KBM-7 (cell line): ENCODE measurements at regions not wholly inside any gene's neighbourhood (a gene's known extent, or its start where the extent isn't known, plus 50 kb on each side); places are given as distances from the start of the nearest gene placed in this dataset.

ENCODE experiments used
- DNase-seq: peaks from one replicate; pipeline ENCODE4 v3.0.0-alpha.2; 2015
- in situ Hi-C: fragments of 300-500 bp; cut with MboI; formaldehyde crosslinking; loops from 2 replicates; pipeline ENCODE4 v1.14.3; 2020; ENCODE audit warnings: low sequenced_read_pairs, low pct_unique_long_range_greater_than_20kb, mixed read lengths

- no peak for DNase-seq
- in situ Hi-C loops, result no loop called here
Measured at GRCh38 chr2:33765122-33765521, 166.0 kb upstream of the FAM98A start.

GRCh38 chr2:33764551-33764950 lies 165.5 kb upstream of the FAM98A start:
- no peak for DNase-seq
- in situ Hi-C loops, result no loop called here

GRCh38 chr2:33763671-33764310 lies 164.7 kb upstream of the FAM98A start:
- no peak for DNase-seq
- in situ Hi-C loops, result no loop called here

- in situ Hi-C loops, result no loop called here
- no peak for DNase-seq
Measured at GRCh38 chr2:33762636-33763035, 163.5 kb upstream of the FAM98A start.

- DNase-seq, result no peak
- in situ Hi-C loops, result no loop called here
Measured at GRCh38 chr2:33746208-33746800, 147.2 kb upstream of the FAM98A start.

GRCh38 chr2:33735096-33735495 lies 136.0 kb upstream of the FAM98A start:
- DNase-seq, result no peak
- in situ Hi-C loops, result no loop called here

DNA sequence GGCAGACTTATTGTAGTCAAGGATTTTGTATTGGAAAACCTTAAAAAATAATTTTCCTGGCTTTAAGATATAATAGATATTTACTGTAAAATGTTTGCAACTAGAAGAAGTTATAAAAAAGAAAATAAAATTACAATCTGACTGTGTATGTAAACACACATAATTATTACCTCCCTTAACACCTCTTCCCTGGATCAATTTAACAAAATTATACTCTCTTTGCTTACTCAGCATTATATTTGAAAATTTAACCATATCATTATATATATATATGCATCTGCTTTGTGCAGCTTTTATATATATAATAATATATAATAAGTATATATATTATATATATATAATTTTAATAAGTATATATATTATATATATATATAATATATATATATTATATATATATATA lies 131.7 kb upstream of the FAM98A start:
- in situ Hi-C loops, result no loop called here
- DNase-seq, result no peak

- DNase-seq, result no peak
- in situ Hi-C loops, result no loop called here
Measured at GRCh38 chr2:33730193-33730592, 131.1 kb upstream of the FAM98A start.

GRCh38 chr2:33729353-33729752 lies 130.3 kb upstream of the FAM98A start:
- DNase-seq, result no peak

DNA sequence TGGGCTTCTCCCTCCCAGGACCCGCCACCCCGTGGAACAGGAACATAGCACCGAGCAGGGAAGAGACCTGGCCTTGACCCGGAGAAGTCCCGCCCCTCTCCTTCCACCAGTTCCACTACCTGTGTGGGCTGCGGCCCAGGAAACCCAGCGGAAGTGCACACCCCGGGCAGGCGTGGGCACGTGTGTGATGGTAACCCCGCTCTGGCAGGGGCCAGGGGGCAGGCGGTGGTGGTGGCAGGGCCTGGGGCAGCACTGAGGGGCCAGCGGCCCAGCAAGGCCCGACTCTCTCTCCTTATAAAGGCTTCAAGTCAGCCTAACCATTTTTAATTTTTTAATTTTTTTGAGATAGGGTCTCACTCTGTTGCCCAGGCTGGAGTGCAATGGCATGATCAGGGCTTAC lies 129.0 kb upstream of the FAM98A start:
- no peak for DNase-seq
- in situ Hi-C loops, result no loop called here

More at GRCh38 chr2:33729353-33729752, 130.3 kb upstream of the FAM98A start:
- in situ Hi-C loops, result no loop called here

DNA sequence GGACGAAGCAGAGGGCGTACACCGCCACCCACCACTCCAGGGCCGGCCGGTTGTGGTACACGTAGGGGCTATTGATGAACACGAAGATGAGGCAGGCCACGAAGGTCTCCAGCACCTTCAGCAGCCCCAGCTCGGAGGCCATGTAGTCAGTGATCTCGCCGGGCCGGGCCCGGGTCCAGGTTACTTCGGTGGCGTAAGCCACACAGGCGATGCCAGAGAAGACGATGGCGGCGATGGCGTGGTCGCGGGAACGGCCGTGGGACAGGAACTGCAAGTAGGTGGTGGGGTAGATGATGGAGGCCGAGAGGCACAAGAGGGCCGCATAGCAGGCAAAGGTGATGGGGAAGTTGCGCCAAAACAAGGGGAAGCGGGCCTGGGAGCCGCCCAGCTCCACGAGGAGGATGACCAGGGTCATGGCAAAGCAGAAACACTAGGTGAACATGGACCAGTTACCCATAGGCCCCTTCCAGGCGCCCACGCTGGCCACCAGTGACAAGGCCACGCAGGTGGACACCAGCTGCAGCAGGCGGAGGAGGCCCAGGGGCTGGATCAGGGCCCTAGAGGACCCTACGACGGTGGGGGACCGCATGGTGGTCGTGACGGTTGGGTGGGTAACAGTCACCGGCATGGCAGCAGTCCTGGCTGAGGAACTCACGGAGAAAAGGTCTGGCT lies 128.4 kb upstream of the FAM98A start:
- DNase-seq, result no peak
- in situ Hi-C loops, result no loop called here

GRCh38 chr2:33726415-33726814 lies 127.3 kb upstream of the FAM98A start:
- DNase-seq, result no peak

GRCh38 chr2:33723329-33723728 lies 124.2 kb upstream of the FAM98A start:
- in situ Hi-C loops, result no loop called here
- no peak for DNase-seq

More at GRCh38 chr2:33726415-33726814, 127.3 kb upstream of the FAM98A start:
- in situ Hi-C loops, result no loop called here

DNA sequence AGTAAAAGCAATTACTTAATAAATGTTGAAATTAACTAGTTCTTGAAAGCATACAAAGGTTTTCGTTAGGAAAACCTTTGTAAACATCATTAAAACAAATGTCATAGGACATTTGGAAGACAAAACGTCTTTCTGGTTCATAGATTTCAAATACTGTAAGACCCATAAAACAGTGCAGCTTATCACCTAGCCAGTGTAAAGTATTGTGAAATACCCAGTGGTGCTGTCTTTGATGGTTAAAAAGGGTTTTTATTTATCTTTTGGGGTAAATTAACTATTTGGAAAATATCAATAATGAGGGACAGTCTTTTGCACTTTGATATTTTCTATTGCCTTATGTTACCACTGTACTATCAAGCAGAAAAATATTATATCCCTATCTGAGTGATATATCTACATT lies 120.0 kb upstream of the FAM98A start:
- in situ Hi-C loops, result no loop called here

DNA sequence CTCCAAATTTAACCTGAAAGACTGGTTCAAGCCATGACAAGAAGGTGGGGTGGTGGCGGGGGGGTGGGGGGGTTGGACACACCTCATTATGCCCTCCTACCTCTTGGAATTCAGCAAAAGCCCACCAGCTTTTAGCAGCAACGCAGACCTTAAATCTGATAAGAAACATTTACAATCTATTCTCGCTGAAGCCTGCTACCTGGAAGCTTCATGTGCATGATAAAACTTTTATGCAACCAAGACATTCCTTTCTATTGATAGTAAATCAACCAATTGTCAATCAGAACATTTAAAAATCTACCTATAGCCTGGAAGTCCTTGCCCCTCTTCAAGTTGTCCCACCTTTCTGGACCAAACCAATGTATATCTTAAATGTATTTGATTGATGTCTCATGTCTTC lies 113.6 kb upstream of the FAM98A start:
- DNase-seq, result no peak
- in situ Hi-C loops, result no loop called here

More for the DNA sequence above, 120.0 kb upstream of the FAM98A start:
- no peak for DNase-seq

- no peak for DNase-seq
- in situ Hi-C loops, result no loop called here
Measured at GRCh38 chr2:33709951-33710350, 110.9 kb upstream of the FAM98A start.

- in situ Hi-C loops, result no loop called here
- no peak for DNase-seq
Measured at GRCh38 chr2:33707312-33707711, 108.2 kb upstream of the FAM98A start.

DNA sequence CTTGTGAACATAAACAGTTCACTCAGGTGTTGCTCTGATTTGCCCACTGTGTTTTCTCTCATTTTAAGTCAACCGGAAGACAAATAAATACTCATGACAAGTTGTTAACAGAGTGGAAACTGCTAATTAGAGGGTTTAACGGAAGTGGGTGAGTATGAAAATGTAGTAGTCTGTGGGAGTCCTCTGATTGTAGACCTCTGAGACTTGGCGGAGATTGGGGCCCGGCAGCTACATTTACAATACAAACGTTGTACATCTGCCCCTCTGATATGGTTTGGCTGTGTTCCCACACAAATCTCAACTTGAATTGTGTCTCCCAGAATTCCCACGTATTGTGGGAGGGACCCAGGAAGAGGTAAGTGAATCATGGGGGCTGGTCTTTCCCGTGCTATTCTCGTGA lies 107.3 kb upstream of the FAM98A start:
- no peak for DNase-seq
- in situ Hi-C loops, result no loop called here

- DNase-seq, result no peak
- in situ Hi-C loops, result no loop called here
Measured at GRCh38 chr2:33704406-33704855, 105.3 kb upstream of the FAM98A start.

DNA sequence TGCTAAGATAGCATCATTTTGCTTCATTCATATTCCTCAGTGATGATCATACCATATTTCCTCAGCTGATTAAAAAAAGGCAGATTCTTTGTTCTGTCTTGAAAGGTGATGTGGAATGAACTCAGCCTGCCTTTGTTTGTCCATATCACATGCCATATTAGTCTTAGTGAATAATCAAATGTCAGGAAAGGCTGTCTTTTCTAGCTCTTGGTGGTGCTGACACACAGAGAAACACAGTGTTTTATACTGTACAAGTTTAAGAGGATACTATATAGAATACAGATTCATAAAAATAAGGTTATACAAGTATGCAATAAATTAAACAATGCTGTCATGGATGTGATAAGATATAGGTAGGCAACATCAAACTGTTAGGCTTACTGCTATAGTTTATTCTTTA lies 97.1 kb upstream of the FAM98A start:
- no peak for DNase-seq
- in situ Hi-C loops, result no loop called here

GRCh38 chr2:33694904-33695303 lies 95.8 kb upstream of the FAM98A start:
- no peak for DNase-seq
- in situ Hi-C loops, result no loop called here
